HepG2 (cell line): ENCODE measurements at regions not wholly inside any gene's neighbourhood (a gene's known extent, or its start where the extent isn't known, plus 50 kb on each side); places are given as distances from the start of the nearest gene placed in this dataset.

Experiments used
- ATAC-seq: fragments of 200-7000 bp; cut with Tn5 transposase; 3 replicates; pipeline ENCODE4 v1.9.1; 2020; ENCODE audit warnings: mild to moderate bottlenecking, moderate library complexity
- BruUV-seq: library from RNA; stranded (reverse); fragments of 400-500 nt; replicated peaks from 2 replicates; lab custom pipeline; 2021; lab: Mats Ljungman, UMichigan
- CTCF ChIA-PET: fragments of 300-600 bp; formaldehyde crosslinking; extraction: SDS; loops from one replicate; lab custom pipeline; 2021; ENCODE audit warnings: low total read pairs, inconsistent platforms, low intra/inter-chr PET ratio; lab: Yijun Ruan, JAX
- POLR2A ChIA-PET: fragments of 350-600 bp; sonication (Branson Sonifier 250); formaldehyde crosslinking; loops from one replicate; lab custom pipeline; 2020; ENCODE audit warnings: antibody characterized with exemption, inconsistent platforms; lab: Yijun Ruan, JAX
- DNase-seq: peaks from one replicate; pipeline ENCODE4 v3.0.0-alpha.2; 2015; ENCODE audit warnings: low spot score
- FAIRE-seq: peaks from 3 replicates; lab custom pipeline; 2011; peaks lifted over from hg19 to GRCh38; lab: Jason Lieb, UNC
- H2AFZ ChIP-seq: one replicate; pipeline ENCODE4 v1.6.1; 2011; ENCODE audit warnings: low read length, inconsistent platforms
- H3K27ac ChIP-seq: fragments of 300-600 bp; 3 replicates; pipeline ENCODE4 v1.8.0; 2011; ENCODE audit warnings: mixed run types, mild to moderate bottlenecking, mixed read lengths, low read length, inconsistent platforms; ENCODE audit not compliant: insufficient read depth; ENCODE audit errors: extremely low read length
- H3K27me3 ChIP-seq, 2 experiments: fragments of 200-600 bp in 1 of 2; 2 replicates in 1 of 2; 3 replicates in 1 of 2; pipeline versions ENCODE4 v1.6.0 to v1.8.0; 2011; ENCODE audit warnings: low read length in 2 of 2, mild to moderate bottlenecking in 2 of 2, moderate library complexity in 2 of 2, inconsistent platforms in 1 of 2; ENCODE audit not compliant: insufficient read depth in 2 of 2, control insufficient read depth in 1 of 2
- H3K36me3 ChIP-seq, 2 experiments: fragments of 200-600 bp in 1 of 2; replicated peaks in 1 of 2; 2 replicates in 1 of 2; 3 replicates in 1 of 2; pipeline versions ENCODE4 v1.5.1 to v1.8.0; 2011; ENCODE audit warnings: low read length in 2 of 2, inconsistent platforms in 1 of 2; ENCODE audit not compliant: insufficient read depth in 2 of 2, control insufficient read depth in 1 of 2
- H3K4me1 ChIP-seq: 2 replicates; pipeline ENCODE4 v1.5.1; 2012; ENCODE audit warnings: low read length, inconsistent platforms; ENCODE audit not compliant: insufficient read depth
- H3K4me2 ChIP-seq: 2 replicates; pipeline ENCODE4 v1.6.0; 2011; ENCODE audit warnings: low read depth, low read length, inconsistent platforms
- H3K4me3 ChIP-seq, 3 experiments: fragments of 200-600 bp in 1 of 3; sonication (generic), shearing (Covaris generic) in 1 of 3; replicated peaks in 1 of 3; 2 replicates each; pipeline ENCODE4 v1.5.1; 2011 to 2016; ENCODE audit warnings: low read length in 3 of 3, inconsistent platforms in 2 of 3, low read depth in 2 of 3, mild to moderate bottlenecking in 2 of 3, control low read depth in 1 of 3, mixed read lengths in 1 of 3; ENCODE audit not compliant: insufficient read depth in 1 of 3
- H3K79me2 ChIP-seq: one replicate; pipeline ENCODE4 v1.6.1; 2011; ENCODE audit warnings: low read length, inconsistent platforms; ENCODE audit not compliant: insufficient read depth
- H3K9ac ChIP-seq: 2 replicates; pipeline ENCODE4 v1.6.0; 2011; ENCODE audit warnings: mild to moderate bottlenecking, low read depth, low read length, inconsistent platforms; ENCODE audit not compliant: insufficient read depth
- H3K9me3 ChIP-seq: 2 replicates; pipeline ENCODE4 v1.5.1; 2012; ENCODE audit warnings: mild to moderate bottlenecking, low read length
- H4K20me1 ChIP-seq: 2 replicates; pipeline ENCODE4 v1.6.0; 2011; ENCODE audit warnings: inconsistent platforms, mild to moderate bottlenecking, low read length, moderate library complexity; ENCODE audit not compliant: insufficient read depth
- ARNTL ChIP-seq: sonication (generic); formaldehyde crosslinking; IDR thresholded peaks from 2 replicates; pipeline ENCODE4 v1.4.0; 2020; ENCODE audit warnings: mild to moderate bottlenecking, missing genetic modification reagents
- FLYWCH1 ChIP-seq: sonication (generic); formaldehyde crosslinking; IDR thresholded peaks from 2 replicates; pipeline ENCODE4 v1.8.1; 2023; ENCODE audit warnings: mild to moderate bottlenecking, missing genetic modification reagents
- NR2F6 ChIP-seq, 2 experiments: IDR thresholded peaks; 2 replicates each; pipeline ENCODE4 v1.6.1; 2016; ENCODE audit warnings: antibody characterized with exemption in 1 of 2, mild to moderate bottlenecking in 1 of 2
- PRMT3 ChIP-seq: sonication (generic); formaldehyde crosslinking; IDR thresholded peaks from 2 replicates; pipeline ENCODE4 v1.8.1; 2022; ENCODE audit warnings: low read depth, mild to moderate bottlenecking, moderate library complexity, missing genetic modification reagents, borderline replicate concordance
- SOX5 ChIP-seq: IDR thresholded peaks from 2 replicates; pipeline ENCODE4 v1.6.1; 2016; ENCODE audit warnings: borderline replicate concordance
- TGIF2 ChIP-seq: IDR thresholded peaks from 2 replicates; pipeline ENCODE4 v1.6.1; 2016; ENCODE audit warnings: control low read depth, missing compliant biosample characterization
- ZFX ChIP-seq: sonication (generic); formaldehyde crosslinking; IDR thresholded peaks from 2 replicates; pipeline ENCODE4 v1.4.0; 2020; ENCODE audit warnings: mild to moderate bottlenecking, low read depth, missing genetic modification reagents, moderate library complexity
- ZNF136 ChIP-seq: sonication (generic); formaldehyde crosslinking; IDR thresholded peaks from 2 replicates; pipeline ENCODE4 v1.8.1; 2022; ENCODE audit warnings: low read depth, mild to moderate bottlenecking, moderate library complexity, missing genetic modification reagents
- ZNF530 ChIP-seq: sonication (generic); formaldehyde crosslinking; IDR thresholded peaks from 2 replicates; pipeline ENCODE4 v1.5.0; 2020; ENCODE audit warnings: low read depth, mild to moderate bottlenecking, missing genetic modification reagents
- ZSCAN30 ChIP-seq: sonication (generic); formaldehyde crosslinking; IDR thresholded peaks from 2 replicates; pipeline ENCODE4 v1.5.0; 2020; ENCODE audit warnings: mild to moderate bottlenecking, missing genetic modification reagents
- WGBS: methylation state at CpG from one replicate; pipeline ENCODE4 v1.1.6; 2017; ENCODE audit warnings: low lambda C conversion rate; 5-methylcytosine and 5-hydroxymethylcytosine counted together
- in situ Hi-C: cut with HindIII; loops from 2 replicates; pipeline ENCODE4 v1.10.0; 2017; ENCODE audit warnings: low pct_unique_long_range_greater_than_20kb; ENCODE audit not compliant: extremely low pct_ligation_motif_present
- intact Hi-C: fragments of 100-400 bp; cut with micrococcal nuclease; formaldehyde crosslinking; loops from one replicate; pipeline ENCODE4 v1.10.0; 2022; ENCODE audit not compliant: unreplicated experiment
- TF ChIP-seq, protein P1 (sequence below): IDR thresholded peaks from 2 replicates; pipeline ENCODE4 v1.6.1; 2016; ENCODE audit warnings: mild to moderate bottlenecking
- TF ChIP-seq, protein P2 (sequence below): sonication (generic); formaldehyde crosslinking; IDR thresholded peaks from 2 replicates; pipeline ENCODE4 v1.5.0; 2020; ENCODE audit warnings: mild to moderate bottlenecking, missing genetic modification reagents, borderline replicate concordance
- TF ChIP-seq, protein P3 (sequence below): sonication (generic); formaldehyde crosslinking; conservative IDR thresholded peaks from 2 replicates; pipeline ENCODE4 v1.4.0; 2020; ENCODE audit warnings: missing genetic modification reagents
- TF ChIP-seq, protein P4 (sequence below): sonication (generic); formaldehyde crosslinking; IDR thresholded peaks from 2 replicates; pipeline ENCODE4 v1.5.1; 2020; ENCODE audit warnings: missing genetic modification reagents, mild to moderate bottlenecking, borderline replicate concordance
- TF ChIP-seq, protein P5 (sequence below): sonication (generic); formaldehyde crosslinking; IDR thresholded peaks from 2 replicates; pipeline ENCODE4 v1.4.0; 2020; ENCODE audit warnings: missing genetic modification reagents, borderline replicate concordance

DNA sequence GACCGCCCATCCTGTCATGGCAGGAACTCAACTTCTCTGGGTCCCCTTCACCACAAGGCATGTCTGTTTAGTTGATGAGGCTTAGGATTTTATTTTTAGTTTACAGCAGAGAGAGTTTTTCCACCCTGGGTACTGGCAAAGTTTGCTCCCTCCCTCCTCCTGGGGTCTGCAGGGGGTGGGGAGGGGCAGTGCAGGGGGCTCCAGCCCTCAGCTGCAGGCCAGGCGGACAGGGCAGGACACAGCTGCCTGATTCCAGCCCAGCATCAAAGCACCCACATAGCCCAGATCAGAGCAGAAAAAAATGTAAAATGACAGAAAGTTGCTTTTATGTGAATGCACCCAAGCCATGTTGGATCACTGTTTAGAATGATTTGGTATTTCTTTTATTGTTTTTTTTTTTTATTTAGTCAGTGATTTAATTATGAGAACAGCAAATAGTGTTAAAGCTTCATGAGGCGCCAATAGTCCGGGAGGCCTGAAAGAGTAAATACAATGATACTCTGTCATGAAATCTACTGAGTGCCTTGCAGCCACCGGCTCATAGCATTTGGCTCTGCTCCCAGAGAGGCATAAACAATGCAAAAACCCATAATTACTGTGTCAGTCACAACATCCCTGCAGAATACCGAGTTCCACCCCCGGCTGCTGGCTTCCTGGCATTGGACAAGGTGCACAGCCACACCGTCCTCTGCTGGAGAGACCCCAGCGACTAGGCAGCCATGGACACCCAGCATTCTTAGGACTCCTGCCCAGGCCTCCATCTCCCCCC lies 923.5 kb downstream of the UQCRFS1 start:
- BruUV-seq: no TSS peak
- POLR2A ChIA-PET: no interaction called here
- no peak overlapping the region for H2AFZ ChIP-seq
- H3K4me2 ChIP-seq: no peak overlapping the region
- WGBS: 13% methylated on average over 8 of the region's 9 CpGs
- no peaks in the 10 kb centered on the region for H4K20me1 ChIP-seq
- no peak overlapping the region for H3K27ac ChIP-seq
- FAIRE-seq: no peak
- no peaks in the 10 kb centered on the region for H3K79me2 ChIP-seq
- no peak overlapping the region for H3K9ac ChIP-seq
- CTCF ChIA-PET: no interaction called here
- in situ Hi-C loops (no loop called here), intact Hi-C loops (no loop called here)
- no peaks in the 10 kb centered on the region for H3K36me3 ChIP-seq
- DNase-seq: no peak
- ATAC-seq: no peak
- no peak overlapping the region for H3K4me3 ChIP-seq
- H3K9me3 ChIP-seq: peaks cover 90% of the 10 kb centered on the region
- H3K27me3 ChIP-seq: no peaks in the 10 kb centered on the region
- no peaks in the 10 kb centered on the region for H3K4me1 ChIP-seq
- TF ChIP-seq, protein P1, sequence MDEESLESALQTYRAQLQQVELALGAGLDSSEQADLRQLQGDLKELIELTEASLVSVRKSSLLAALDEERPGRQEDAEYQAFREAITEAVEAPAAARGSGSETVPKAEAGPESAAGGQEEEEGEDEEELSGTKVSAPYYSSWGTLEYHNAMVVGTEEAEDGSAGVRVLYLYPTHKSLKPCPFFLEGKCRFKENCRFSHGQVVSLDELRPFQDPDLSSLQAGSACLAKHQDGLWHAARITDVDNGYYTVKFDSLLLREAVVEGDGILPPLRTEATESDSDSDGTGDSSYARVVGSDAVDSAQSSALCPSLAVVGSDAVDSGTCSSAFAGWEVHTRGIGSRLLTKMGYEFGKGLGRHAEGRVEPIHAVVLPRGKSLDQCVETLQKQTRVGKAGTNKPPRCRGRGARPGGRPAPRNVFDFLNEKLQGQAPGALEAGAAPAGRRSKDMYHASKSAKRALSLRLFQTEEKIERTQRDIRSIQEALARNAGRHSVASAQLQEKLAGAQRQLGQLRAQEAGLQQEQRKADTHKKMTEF: no peak
- TF ChIP-seq ARNTL (CRISPR knock-in tag): no peak
- no peak for TF ChIP-seq NR2F6 (IDR thresholded peaks at IDR 0.05)
- TF ChIP-seq NR2F6 (CRISPR knock-in tag; IDR thresholded peaks at IDR 0.05): no peak
- TF ChIP-seq SOX5 (CRISPR knock-in tag): no peak
- TF ChIP-seq, protein P2, sequence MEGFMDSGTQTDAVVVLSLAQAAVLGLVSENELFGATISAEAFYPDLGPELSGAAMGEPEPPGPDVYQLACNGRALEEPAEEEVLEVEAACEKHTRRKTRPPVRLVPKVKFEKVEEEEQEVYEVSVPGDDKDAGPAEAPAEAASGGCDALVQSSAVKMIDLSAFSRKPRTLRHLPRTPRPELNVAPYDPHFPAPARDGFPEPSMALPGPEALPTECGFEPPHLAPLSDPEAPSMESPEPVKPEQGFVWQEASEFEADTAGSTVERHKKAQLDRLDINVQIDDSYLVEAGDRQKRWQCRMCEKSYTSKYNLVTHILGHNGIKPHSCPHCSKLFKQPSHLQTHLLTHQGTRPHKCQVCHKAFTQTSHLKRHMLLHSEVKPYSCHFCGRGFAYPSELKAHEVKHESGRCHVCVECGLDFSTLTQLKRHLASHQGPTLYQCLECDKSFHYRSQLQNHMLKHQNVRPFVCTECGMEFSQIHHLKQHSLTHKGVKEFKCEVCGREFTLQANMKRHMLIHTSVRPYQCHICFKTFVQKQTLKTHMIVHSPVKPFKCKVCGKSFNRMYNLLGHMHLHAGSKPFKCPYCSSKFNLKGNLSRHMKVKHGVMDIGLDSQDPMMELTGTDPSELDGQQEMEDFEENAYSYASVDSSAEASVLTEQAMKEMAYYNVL (CRISPR knock-in tag): no peak
- TF ChIP-seq FLYWCH1 (CRISPR knock-in tag): no peak
- TF ChIP-seq ZNF136: no peak
- TF ChIP-seq, protein P3, sequence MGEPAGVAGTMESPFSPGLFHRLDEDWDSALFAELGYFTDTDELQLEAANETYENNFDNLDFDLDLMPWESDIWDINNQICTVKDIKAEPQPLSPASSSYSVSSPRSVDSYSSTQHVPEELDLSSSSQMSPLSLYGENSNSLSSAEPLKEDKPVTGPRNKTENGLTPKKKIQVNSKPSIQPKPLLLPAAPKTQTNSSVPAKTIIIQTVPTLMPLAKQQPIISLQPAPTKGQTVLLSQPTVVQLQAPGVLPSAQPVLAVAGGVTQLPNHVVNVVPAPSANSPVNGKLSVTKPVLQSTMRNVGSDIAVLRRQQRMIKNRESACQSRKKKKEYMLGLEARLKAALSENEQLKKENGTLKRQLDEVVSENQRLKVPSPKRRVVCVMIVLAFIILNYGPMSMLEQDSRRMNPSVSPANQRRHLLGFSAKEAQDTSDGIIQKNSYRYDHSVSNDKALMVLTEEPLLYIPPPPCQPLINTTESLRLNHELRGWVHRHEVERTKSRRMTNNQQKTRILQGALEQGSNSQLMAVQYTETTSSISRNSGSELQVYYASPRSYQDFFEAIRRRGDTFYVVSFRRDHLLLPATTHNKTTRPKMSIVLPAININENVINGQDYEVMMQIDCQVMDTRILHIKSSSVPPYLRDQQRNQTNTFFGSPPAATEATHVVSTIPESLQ: no peak
- TF ChIP-seq PRMT3 (CRISPR knock-in tag): no peak
- no peak for TF ChIP-seq ZSCAN30 (CRISPR knock-in tag)
- TF ChIP-seq TGIF2 (CRISPR knock-in tag): no peak
- TF ChIP-seq ZNF530 (CRISPR knock-in tag): no peak
- TF ChIP-seq, protein P4, sequence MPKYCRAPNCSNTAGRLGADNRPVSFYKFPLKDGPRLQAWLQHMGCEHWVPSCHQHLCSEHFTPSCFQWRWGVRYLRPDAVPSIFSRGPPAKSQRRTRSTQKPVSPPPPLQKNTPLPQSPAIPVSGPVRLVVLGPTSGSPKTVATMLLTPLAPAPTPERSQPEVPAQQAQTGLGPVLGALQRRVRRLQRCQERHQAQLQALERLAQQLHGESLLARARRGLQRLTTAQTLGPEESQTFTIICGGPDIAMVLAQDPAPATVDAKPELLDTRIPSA (CRISPR knock-in tag): no peak
- no peak for TF ChIP-seq ZFX (CRISPR knock-in tag)
- TF ChIP-seq, protein P5, sequence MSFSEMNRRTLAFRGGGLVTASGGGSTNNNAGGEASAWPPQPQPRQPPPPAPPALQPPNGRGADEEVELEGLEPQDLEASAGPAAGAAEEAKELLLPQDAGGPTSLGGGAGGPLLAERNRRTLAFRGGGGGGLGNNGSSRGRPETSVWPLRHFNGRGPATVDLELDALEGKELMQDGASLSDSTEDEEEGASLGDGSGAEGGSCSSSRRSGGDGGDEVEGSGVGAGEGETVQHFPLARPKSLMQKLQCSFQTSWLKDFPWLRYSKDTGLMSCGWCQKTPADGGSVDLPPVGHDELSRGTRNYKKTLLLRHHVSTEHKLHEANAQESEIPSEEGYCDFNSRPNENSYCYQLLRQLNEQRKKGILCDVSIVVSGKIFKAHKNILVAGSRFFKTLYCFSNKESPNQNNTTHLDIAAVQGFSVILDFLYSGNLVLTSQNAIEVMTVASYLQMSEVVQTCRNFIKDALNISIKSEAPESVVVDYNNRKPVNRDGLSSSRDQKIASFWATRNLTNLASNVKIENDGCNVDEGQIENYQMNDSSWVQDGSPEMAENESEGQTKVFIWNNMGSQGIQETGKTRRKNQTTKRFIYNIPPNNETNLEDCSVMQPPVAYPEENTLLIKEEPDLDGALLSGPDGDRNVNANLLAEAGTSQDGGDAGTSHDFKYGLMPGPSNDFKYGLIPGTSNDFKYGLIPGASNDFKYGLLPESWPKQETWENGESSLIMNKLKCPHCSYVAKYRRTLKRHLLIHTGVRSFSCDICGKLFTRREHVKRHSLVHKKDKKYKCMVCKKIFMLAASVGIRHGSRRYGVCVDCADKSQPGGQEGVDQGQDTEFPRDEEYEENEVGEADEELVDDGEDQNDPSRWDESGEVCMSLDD: no peak
